Esophagus squamous epithelium (tissue), 4 donors: ENCODE measurements at regions not wholly inside any gene's neighbourhood (a gene's known extent, or its start where the extent isn't known, plus 50 kb on each side); places are given as distances from the start of the nearest gene placed in this dataset.

Experiments used
- POLR2A ChIP-seq, 4 donors: fragments of 450-650 bp; IDR thresholded peaks; one replicate each; pipeline ENCODE4 v1.6.1; 2017; ENCODE audit warnings: antibody characterized with exemption in 4 of 4, mild to moderate bottlenecking in 4 of 4, moderate library complexity in 3 of 4
- TF ChIP-seq, protein P1 (sequence below), 6 experiments: fragments of 450-650 bp in 4 of 6; fragments of 200-600 bp in 2 of 6; sonication (generic) in 2 of 6; IDR thresholded peaks; one replicate each; pipeline ENCODE4 v1.5.1; 2016 to 2019; ENCODE audit warnings: antibody characterized with exemption in 6 of 6, mild to moderate bottlenecking in 4 of 6, moderate library complexity in 4 of 6

DNA sequence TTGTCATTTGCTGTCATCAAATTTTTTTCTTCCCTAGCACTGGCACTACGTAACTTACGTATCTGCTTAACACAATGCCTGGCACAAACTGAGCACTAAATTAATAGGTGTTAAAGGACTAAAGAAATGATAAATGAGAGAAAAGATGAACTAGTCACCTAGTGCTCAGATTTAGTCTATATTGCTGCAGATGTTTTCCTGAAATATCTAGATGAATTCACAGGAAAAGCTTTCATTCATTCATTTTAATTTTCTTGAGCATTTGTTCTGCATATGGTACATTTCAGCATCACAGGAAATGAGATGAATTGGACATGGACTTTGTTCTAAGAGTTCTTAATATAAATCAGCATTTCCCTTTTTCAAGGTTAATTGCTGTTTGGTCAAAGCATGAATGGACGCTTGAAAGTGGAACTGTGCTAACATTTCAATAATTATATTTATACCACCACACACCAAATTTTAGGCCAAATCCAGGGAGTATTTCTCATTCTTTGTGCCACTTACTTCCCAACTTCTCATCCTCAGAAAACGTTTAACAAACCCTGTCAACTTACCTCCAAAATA, 163.2 kb upstream of the MDFIC start:
- TF ChIP-seq, protein P1, sequence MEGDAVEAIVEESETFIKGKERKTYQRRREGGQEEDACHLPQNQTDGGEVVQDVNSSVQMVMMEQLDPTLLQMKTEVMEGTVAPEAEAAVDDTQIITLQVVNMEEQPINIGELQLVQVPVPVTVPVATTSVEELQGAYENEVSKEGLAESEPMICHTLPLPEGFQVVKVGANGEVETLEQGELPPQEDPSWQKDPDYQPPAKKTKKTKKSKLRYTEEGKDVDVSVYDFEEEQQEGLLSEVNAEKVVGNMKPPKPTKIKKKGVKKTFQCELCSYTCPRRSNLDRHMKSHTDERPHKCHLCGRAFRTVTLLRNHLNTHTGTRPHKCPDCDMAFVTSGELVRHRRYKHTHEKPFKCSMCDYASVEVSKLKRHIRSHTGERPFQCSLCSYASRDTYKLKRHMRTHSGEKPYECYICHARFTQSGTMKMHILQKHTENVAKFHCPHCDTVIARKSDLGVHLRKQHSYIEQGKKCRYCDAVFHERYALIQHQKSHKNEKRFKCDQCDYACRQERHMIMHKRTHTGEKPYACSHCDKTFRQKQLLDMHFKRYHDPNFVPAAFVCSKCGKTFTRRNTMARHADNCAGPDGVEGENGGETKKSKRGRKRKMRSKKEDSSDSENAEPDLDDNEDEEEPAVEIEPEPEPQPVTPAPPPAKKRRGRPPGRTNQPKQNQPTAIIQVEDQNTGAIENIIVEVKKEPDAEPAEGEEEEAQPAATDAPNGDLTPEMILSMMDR (IDR thresholded peaks at IDR 0.05), result no peak
- TF ChIP-seq POLR2A (IDR thresholded peaks at IDR 0.05), result no peak
